ENCODE measurements at regions not wholly inside any gene's neighbourhood (a gene's known extent, or its start where the extent isn't known, plus 50 kb on each side); places are given as distances from the start of the nearest gene placed in this dataset.
"Not testable (repeated sequence)": the region's sequence is repeated elsewhere in the genome, so short reads cannot be mapped to it uniquely, and the experiment has no call there.

DNA sequence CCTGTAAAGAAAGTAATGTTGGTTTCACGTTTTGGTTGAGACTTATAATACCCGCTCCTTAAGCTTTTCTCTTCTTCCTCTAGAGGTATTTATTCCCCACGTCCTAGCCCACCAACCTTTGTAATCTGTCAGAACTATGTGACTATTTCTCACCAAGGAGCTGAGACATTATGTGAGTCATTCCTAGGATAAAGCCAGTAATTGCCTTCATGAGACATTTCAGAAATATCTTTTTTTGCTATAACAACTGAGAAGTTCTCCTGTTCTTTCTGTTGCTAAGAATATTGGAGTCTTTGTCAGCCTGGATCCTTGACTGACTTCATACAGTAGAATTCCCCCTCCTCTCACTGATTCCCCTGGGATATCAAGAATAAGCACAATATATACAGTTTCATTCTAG is 1497.0 kb upstream of the TENM4 start:
- Mint-ChIP-seq H3K27ac (no peak overlapping the region), H3K27me3 (no peaks in the 10 kb centered on the region), H3K9me3 (peaks cover 0 to 20% (median 11%) of the 10 kb centered on the region in 8 donors), H3K4me3 (no peak overlapping the region), H3K4me1 (no peaks in the 10 kb centered on the region), H3K36me3 (no peaks in the 10 kb centered on the region)
- Histone ChIP-seq H3K36me3 (ENCODE audit: insufficient read depth, low read length) (no peaks in the 10 kb centered on the region), H3K9me3 (ENCODE audit: control insufficient read depth in 1 of 2, low read length in 2 of 2) (no peaks in the 10 kb centered on the region), H3K4me3 (ENCODE audit: low read length in 2 of 2) (no peak overlapping the region), H3K4me1 (ENCODE audit: insufficient read depth, low read length) (no peaks in the 10 kb centered on the region), H3K27ac (ENCODE audit: low read depth, low read length) (no peak overlapping the region), H3K27me3 (ENCODE audit: insufficient read depth, low read length) (no peaks in the 10 kb centered on the region)
- CTCF ChIA-PET (ENCODE audit: partially characterized antibody): no interaction called here
- intact Hi-C loops (cut with micrococcal nuclease): no loop called here
- POLR2A ChIA-PET (ENCODE audit: partially characterized antibody): no interaction called here
- DNase-seq: no peak

DNA sequence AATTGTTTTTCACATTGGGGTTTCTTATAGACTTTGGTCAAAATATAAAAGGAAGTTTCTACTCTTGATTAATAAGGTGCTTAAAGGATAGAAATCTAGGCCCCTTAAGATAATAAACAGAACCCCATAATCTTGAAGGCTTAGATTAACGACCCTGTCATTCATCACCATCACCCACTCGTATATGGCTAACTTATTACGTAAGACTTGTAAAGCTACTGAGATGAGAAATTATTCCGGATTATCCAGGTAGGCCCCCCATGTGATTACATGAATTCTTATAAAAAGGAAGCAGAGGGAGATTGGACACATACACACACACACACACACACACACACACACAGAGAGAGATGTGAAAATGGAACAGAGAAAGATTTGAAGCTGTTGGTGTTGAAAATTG is 1489.2 kb upstream of the TENM4 start:
- Mint-ChIP-seq H3K9me3 (peaks cover 4 to 23% (median 11%) of the 10 kb centered on the region in 8 donors), H3K4me1 (no peaks in the 10 kb centered on the region), H3K4me3 (no peak overlapping the region), H3K36me3 (no peaks in the 10 kb centered on the region), H3K27ac (no peak overlapping the region), H3K27me3 (no peaks in the 10 kb centered on the region)
- DNase-seq: no peak
- no peaks in the 10 kb centered on the region for H3K36me3 ChIP-seq (ENCODE audit: insufficient read depth, low read length)
- no peaks in the 10 kb centered on the region for H3K4me1 ChIP-seq (ENCODE audit: insufficient read depth, low read length)
- POLR2A ChIA-PET (ENCODE audit: partially characterized antibody): no interaction called here
- CTCF ChIA-PET (ENCODE audit: partially characterized antibody): interaction anchor here (0.9 kb wide), 1 partner anchor 349 kb away, joined by 3 read pairs; no protein-coding TSS in a partner anchor
- H3K9me3 ChIP-seq (ENCODE audit: control insufficient read depth in 1 of 2, low read length in 2 of 2): no peaks in the 10 kb centered on the region
- H3K27me3 ChIP-seq (ENCODE audit: insufficient read depth, low read length): no peaks in the 10 kb centered on the region
- H3K27ac ChIP-seq (ENCODE audit: low read depth, low read length): no peak overlapping the region
- H3K4me3 ChIP-seq (ENCODE audit: low read length in 2 of 2): no peak overlapping the region
- intact Hi-C loops (cut with micrococcal nuclease): no loop called here

DNA sequence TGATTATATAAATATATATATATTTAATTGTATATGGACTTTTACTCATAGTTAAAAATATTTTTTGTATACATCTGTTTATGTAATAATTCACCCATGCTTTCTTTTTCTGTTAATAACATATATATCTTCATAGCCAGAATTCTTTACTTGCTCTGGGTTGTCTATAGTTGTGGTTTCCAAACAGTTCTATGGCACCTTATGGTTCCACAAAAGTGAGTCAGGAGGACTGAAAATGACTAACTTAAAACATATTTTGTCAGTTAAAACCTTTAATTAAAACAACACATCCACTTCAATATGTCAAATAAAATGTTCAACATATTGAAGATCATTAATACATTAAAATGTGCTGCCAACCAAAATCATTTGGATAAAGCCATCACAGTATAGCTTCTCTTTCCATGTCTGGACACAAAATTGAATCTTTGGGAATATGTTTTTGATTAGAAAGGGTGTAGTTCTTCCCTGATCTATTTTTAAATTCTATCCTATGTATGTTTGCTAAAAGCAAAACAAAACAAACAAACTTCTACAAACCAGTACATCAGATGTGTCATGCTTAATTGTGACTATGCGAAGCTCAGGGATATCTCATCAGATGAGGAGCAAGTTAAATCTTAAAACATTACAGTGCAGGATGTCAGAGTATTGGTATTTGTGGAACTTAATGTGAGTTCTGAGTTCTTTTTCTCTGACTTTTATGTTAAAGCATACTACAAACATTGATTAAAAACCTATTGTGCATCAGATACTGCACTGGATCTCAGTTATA is 1488.4 kb upstream of the TENM4 start:
- no peaks in the 10 kb centered on the region for H3K27me3 Mint-ChIP-seq
- Histone ChIP-seq H3K4me3 (ENCODE audit: low read length in 2 of 2) (no peak overlapping the region), H3K27me3 (ENCODE audit: insufficient read depth, low read length) (no peaks in the 10 kb centered on the region), H3K27ac (ENCODE audit: low read depth, low read length) (no peak overlapping the region), H3K4me1 (ENCODE audit: insufficient read depth, low read length) (no peaks in the 10 kb centered on the region), H3K9me3 (ENCODE audit: control insufficient read depth in 1 of 2, low read length in 2 of 2) (no peaks in the 10 kb centered on the region), H3K36me3 (ENCODE audit: insufficient read depth, low read length) (no peaks in the 10 kb centered on the region)
- no peaks in the 10 kb centered on the region for H3K36me3 Mint-ChIP-seq
- intact Hi-C loops (cut with micrococcal nuclease): no loop called here
- H3K27ac Mint-ChIP-seq: no peak overlapping the region
- peaks cover under 1 to 25% (median 11%) of the 10 kb centered on the region in 8 donors for H3K9me3 Mint-ChIP-seq
- POLR2A ChIA-PET (ENCODE audit: partially characterized antibody): no interaction called here
- H3K4me3 Mint-ChIP-seq: no peak overlapping the region
- CTCF ChIA-PET (ENCODE audit: partially characterized antibody): interaction anchor here (0.9 kb wide), 1 partner anchor 349 kb away, joined by 3 read pairs; no protein-coding TSS in a partner anchor
- no peak for DNase-seq
- no peaks in the 10 kb centered on the region for H3K4me1 Mint-ChIP-seq

DNA sequence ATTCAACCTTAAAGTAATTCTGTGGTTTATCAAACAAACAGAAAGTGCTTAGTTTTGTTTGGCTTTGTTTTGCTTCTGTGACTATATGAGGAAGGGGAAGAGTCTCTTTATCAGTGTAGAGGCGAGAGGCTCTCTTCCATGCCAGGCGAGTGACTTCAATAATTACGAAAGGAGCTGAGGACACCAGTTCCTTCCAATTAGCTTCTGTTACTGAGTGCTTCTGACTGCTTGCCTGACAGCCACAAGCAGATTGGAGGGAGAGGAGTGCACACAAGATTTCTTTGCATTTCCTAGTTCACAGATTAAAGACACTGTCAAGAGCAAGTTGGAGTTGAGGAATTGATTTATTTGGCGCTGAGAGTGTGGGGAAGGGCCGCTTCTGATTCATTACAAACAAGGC is 1484.5 kb upstream of the TENM4 start:
- H3K4me3 ChIP-seq (ENCODE audit: low read length in 2 of 2): no peak overlapping the region
- no peak for DNase-seq
- ChIA-PET POLR2A (ENCODE audit: partially characterized antibody) (no interaction called here), CTCF (ENCODE audit: partially characterized antibody) (no interaction called here)
- no peaks in the 10 kb centered on the region for H3K9me3 ChIP-seq (ENCODE audit: control insufficient read depth in 1 of 2, low read length in 2 of 2)
- Mint-ChIP-seq H3K27ac (no peak overlapping the region), H3K27me3 (no peaks in the 10 kb centered on the region), H3K9me3 (peaks cover 0 to 27% (median 9%) of the 10 kb centered on the region in 8 donors), H3K4me1 (no peaks in the 10 kb centered on the region), H3K36me3 (no peaks in the 10 kb centered on the region), H3K4me3 (no peak overlapping the region)
- no peaks in the 10 kb centered on the region for H3K27me3 ChIP-seq (ENCODE audit: insufficient read depth, low read length)
- no peaks in the 10 kb centered on the region for H3K36me3 ChIP-seq (ENCODE audit: insufficient read depth, low read length)
- no peaks in the 10 kb centered on the region for H3K4me1 ChIP-seq (ENCODE audit: insufficient read depth, low read length)
- intact Hi-C loops (cut with micrococcal nuclease): no loop called here
- H3K27ac ChIP-seq (ENCODE audit: low read depth, low read length): no peak overlapping the region

DNA sequence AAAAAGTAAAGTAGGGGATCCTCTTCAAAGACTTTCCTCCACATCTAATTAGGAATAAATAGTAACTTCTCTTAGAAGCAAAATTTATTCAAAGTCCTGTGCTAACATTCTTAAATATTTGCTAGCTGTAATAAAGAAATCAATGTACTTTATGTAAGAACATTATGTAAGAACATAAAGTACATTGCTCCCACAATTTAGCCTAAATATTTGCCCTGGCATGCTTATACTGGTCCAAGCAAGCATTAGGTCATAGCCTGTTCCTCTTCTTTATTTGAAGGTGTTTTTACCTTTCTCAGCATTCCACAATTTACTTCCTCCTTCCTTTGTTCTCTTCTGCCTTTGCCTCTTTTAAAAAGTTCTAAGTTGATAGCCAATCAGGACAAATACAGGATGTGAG is 1480.5 kb upstream of the TENM4 start:
- H3K27me3 ChIP-seq (ENCODE audit: insufficient read depth, low read length); DNase-seq; H3K36me3 ChIP-seq (ENCODE audit: insufficient read depth, low read length); H3K4me1 Mint-ChIP-seq; H3K4me1 ChIP-seq (ENCODE audit: insufficient read depth, low read length); H3K9me3 ChIP-seq (ENCODE audit: control insufficient read depth in 1 of 2, low read length in 2 of 2); H3K4me3 ChIP-seq (ENCODE audit: low read length in 2 of 2); H3K4me3 Mint-ChIP-seq; H3K27ac Mint-ChIP-seq; POLR2A ChIA-PET (ENCODE audit: partially characterized antibody); H3K27me3 Mint-ChIP-seq; H3K36me3 Mint-ChIP-seq; H3K27ac ChIP-seq (ENCODE audit: low read depth, low read length); intact Hi-C loops (cut with micrococcal nuclease); CTCF ChIA-PET (ENCODE audit: partially characterized antibody): not testable (repeated sequence)
- H3K9me3 Mint-ChIP-seq: peaks cover 0 to 19% (median 4%) of the 10 kb centered on the region in 8 donors

DNA sequence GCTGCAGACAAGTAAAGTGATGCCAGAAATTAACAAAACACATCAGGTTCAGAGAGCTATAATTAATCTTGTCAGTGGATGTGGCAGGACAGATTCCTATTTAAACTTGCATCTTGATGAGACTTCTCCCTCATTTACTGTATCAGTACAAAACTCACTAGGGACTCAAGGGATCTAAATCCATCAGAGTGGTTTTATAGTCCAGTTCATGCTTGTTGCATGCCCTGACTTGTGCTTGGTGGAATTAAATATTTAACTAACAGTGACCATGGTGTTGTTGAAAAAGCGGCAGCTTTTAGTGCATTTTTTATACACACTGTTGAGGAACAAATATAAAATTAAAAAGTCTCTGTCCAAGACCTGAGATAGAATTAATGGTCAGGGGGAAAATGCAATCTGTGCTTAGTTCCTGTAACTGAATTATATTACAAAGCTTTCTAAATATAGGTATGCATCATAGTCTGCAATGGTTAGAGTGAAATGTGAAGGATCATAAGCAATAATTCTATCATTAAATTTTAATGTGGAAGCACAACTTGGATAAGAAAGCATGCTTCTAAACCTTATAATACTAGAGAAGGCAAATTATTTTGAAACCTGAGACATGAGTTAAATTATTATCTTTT is 1475.5 kb upstream of the TENM4 start:
- no peak overlapping the region for H3K27ac ChIP-seq (ENCODE audit: low read depth, low read length)
- no peaks in the 10 kb centered on the region for H3K27me3 ChIP-seq (ENCODE audit: insufficient read depth, low read length)
- no peaks in the 10 kb centered on the region for H3K27me3 Mint-ChIP-seq
- no peak overlapping the region for H3K4me3 ChIP-seq (ENCODE audit: low read length in 2 of 2)
- H3K4me3 Mint-ChIP-seq: no peak overlapping the region
- H3K4me1 Mint-ChIP-seq: no peaks in the 10 kb centered on the region
- H3K36me3 ChIP-seq (ENCODE audit: insufficient read depth, low read length): no peaks in the 10 kb centered on the region
- no peaks in the 10 kb centered on the region for H3K4me1 ChIP-seq (ENCODE audit: insufficient read depth, low read length)
- no peaks in the 10 kb centered on the region for H3K9me3 ChIP-seq (ENCODE audit: control insufficient read depth in 1 of 2, low read length in 2 of 2)
- no peaks in the 10 kb centered on the region for H3K36me3 Mint-ChIP-seq
- H3K27ac Mint-ChIP-seq: no peak overlapping the region
- H3K9me3 Mint-ChIP-seq: peaks cover 0 to 7% (median 3%) of the 10 kb centered on the region in 8 donors
- ChIA-PET CTCF (ENCODE audit: partially characterized antibody) (no interaction called here), POLR2A (ENCODE audit: partially characterized antibody) (no interaction called here)
- intact Hi-C loops (cut with micrococcal nuclease): no loop called here
- no peak for DNase-seq

DNA sequence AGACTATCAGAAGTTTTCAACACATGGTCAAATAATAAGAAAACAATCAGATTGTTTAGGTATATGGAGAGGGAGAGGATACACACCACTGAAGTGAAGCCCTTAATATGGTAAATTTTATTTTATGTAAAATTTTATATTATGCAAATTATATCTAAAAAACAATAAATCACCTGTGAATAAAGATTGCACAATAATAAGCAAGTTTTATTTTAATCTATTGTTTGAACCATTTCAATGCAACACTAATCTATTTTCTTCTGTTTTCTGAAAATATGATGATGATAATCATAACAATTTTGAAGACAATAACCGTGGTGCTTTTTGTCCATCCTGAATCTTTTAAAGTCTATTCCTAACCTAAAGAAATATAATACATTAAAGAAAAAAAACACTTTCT is 1473.5 kb upstream of the TENM4 start:
- intact Hi-C loops (cut with micrococcal nuclease): no loop called here
- Histone ChIP-seq H3K27me3 (ENCODE audit: insufficient read depth, low read length) (no peaks in the 10 kb centered on the region), H3K27ac (ENCODE audit: low read depth, low read length) (no peak overlapping the region), H3K4me3 (ENCODE audit: low read length in 2 of 2) (no peak overlapping the region), H3K9me3 (ENCODE audit: control insufficient read depth in 1 of 2, low read length in 2 of 2) (no peaks in the 10 kb centered on the region), H3K4me1 (ENCODE audit: insufficient read depth, low read length) (no peaks in the 10 kb centered on the region), H3K36me3 (ENCODE audit: insufficient read depth, low read length) (no peaks in the 10 kb centered on the region)
- no peaks in the 10 kb centered on the region for H3K27me3 Mint-ChIP-seq
- no peak overlapping the region for H3K4me3 Mint-ChIP-seq
- H3K27ac Mint-ChIP-seq: no peak overlapping the region
- no peaks in the 10 kb centered on the region for H3K4me1 Mint-ChIP-seq
- peaks cover 0 to 7% (median 3%) of the 10 kb centered on the region in 8 donors for H3K9me3 Mint-ChIP-seq
- no peaks in the 10 kb centered on the region for H3K36me3 Mint-ChIP-seq
- ChIA-PET CTCF (ENCODE audit: partially characterized antibody) (no interaction called here), POLR2A (ENCODE audit: partially characterized antibody) (no interaction called here)
- DNase-seq: no peak

All from CD4-positive, alpha-beta memory T cell (primary cell).